Caco-2 (cell line): ENCODE measurements at regions not wholly inside any gene's neighbourhood (a gene's known extent, or its start where the extent isn't known, plus 50 kb on each side); places are given as distances from the start of the nearest gene placed in this dataset.

ENCODE experiments used
- BruUV-seq: library from RNA; stranded (reverse); fragments of 400-500 nt; replicated peaks from 2 replicates; lab custom pipeline; 2021; lab: Mats Ljungman, UMichigan
- CTCF ChIA-PET: fragments of 300-600 bp; sonication (Branson Sonifier 250); formaldehyde crosslinking; loops from one replicate; lab custom pipeline; 2022; ENCODE audit warnings: antibody characterized with exemption; lab: Charles Lee
- POLR2A ChIA-PET: fragments of 300-600 bp; sonication (Branson Sonifier 250); formaldehyde crosslinking; loops from one replicate; lab custom pipeline; 2022; ENCODE audit warnings: antibody characterized with exemption; lab: Charles Lee
- DNase-seq, 2 experiments: peaks; one replicate each; pipeline versions ENCODE4 v3.0.0 to v3.0.0-alpha.2; 2020 to 2022
- H3K27me3 ChIP-seq: replicated peaks from 2 replicates; pipeline ENCODE4 v1.6.0; 2011; ENCODE audit warnings: low read length; ENCODE audit not compliant: control insufficient read depth, insufficient read depth
- H3K36me3 ChIP-seq: 2 replicates; pipeline ENCODE4 v1.5.1; 2011; ENCODE audit warnings: low read length; ENCODE audit not compliant: control insufficient read depth, insufficient read depth
- H3K4me1 ChIP-seq: fragments of 250-450 bp; sonication (Bioruptor Pico); 2 replicates; pipeline ENCODE4 v1.5.1; 2020; ENCODE audit warnings: mild to moderate bottlenecking
- H3K4me3 ChIP-seq: 2 replicates; pipeline ENCODE4 v1.5.1; 2011; ENCODE audit warnings: low read depth, mild to moderate bottlenecking, control low read depth, low read length
- H3K9me3 ChIP-seq: fragments of 250-450 bp; sonication (Bioruptor Pico); 2 replicates; pipeline ENCODE4 v1.5.1; 2020; ENCODE audit warnings: mild to moderate bottlenecking, moderate library complexity
- H3K27ac Mint-ChIP-seq: one replicate; pipeline ENCODE4 v1.8.0; 2022; ENCODE audit warnings: mixed read lengths; ENCODE audit not compliant: unreplicated experiment
- H3K27me3 Mint-ChIP-seq: one replicate; pipeline ENCODE4 v1.8.0; 2022; ENCODE audit warnings: mixed read lengths; ENCODE audit not compliant: insufficient read depth, unreplicated experiment
- H3K36me3 Mint-ChIP-seq: one replicate; pipeline ENCODE4 v1.8.0; 2022; ENCODE audit warnings: mild to moderate bottlenecking, mixed read lengths; ENCODE audit not compliant: insufficient read depth, unreplicated experiment
- H3K4me1 Mint-ChIP-seq: one replicate; pipeline ENCODE4 v1.8.0; 2022; ENCODE audit warnings: low read depth, mixed read lengths; ENCODE audit not compliant: unreplicated experiment
- H3K4me3 Mint-ChIP-seq: one replicate; pipeline ENCODE4 v1.8.0; 2022; ENCODE audit warnings: mild to moderate bottlenecking, moderate library complexity, mixed read lengths; ENCODE audit not compliant: unreplicated experiment
- H3K9me3 Mint-ChIP-seq: one replicate; pipeline ENCODE4 v1.8.0; 2022; ENCODE audit warnings: mixed read lengths; ENCODE audit not compliant: unreplicated experiment
- intact Hi-C: fragments of 100-400 bp; cut with micrococcal nuclease; formaldehyde crosslinking; loops from one replicate; pipeline ENCODE4 v1.10.0; 2022; ENCODE audit not compliant: unreplicated experiment
- TF ChIP-seq, protein P1 (sequence below), 2 experiments: fragments of 200-600 bp in 1 of 2; IDR thresholded peaks; 1 replicate in 1 of 2; 2 replicates in 1 of 2; pipeline versions ENCODE4 v1.5.1 to v1.8.0; 2011 to 2022; ENCODE audit warnings: antibody characterized with exemption in 1 of 2, control low read depth in 1 of 2, inconsistent platforms in 1 of 2, low read depth in 1 of 2, low read length in 1 of 2, mild to moderate bottlenecking in 1 of 2, moderate library complexity in 1 of 2; ENCODE audit not compliant: insufficient read depth in 1 of 2, severe bottlenecking in 1 of 2, unreplicated experiment in 1 of 2

DNA sequence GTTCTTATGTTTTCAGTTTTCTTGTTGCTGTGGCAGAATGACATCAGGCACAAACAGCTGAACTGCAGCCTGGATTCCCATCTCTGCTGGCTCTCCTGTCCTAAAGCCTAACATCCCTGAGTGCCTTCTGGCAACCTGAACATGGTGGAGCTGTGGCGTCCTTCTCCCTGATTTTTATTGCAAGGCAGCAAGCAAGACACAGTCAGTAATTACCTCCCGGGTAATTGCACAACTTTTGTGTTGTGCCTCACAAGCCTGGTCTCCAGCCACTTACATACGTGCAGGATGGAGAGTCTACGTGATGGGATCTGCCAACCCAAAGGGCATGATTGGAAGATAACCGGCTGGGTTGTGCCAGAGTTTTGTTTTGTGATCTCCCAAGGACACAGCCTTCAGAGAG, 116.1 kb upstream of the PARD3 start:
- no peaks in the 10 kb centered on the region for H3K9me3 Mint-ChIP-seq
- H3K36me3 Mint-ChIP-seq = no peaks in the 10 kb centered on the region
- H3K27me3 Mint-ChIP-seq = peaks cover 5% of the 10 kb centered on the region
- ChIA-PET CTCF (no interaction called here), POLR2A (no interaction called here)
- H3K4me1 Mint-ChIP-seq = no peaks in the 10 kb centered on the region
- BruUV-seq = no TSS peak
- H3K27me3 ChIP-seq = no peaks in the 10 kb centered on the region
- no peaks in the 10 kb centered on the region for H3K4me1 ChIP-seq
- intact Hi-C loops = no loop called here
- no peak overlapping the region for H3K27ac Mint-ChIP-seq
- H3K9me3 ChIP-seq = no peaks in the 10 kb centered on the region
- no peaks in the 10 kb centered on the region for H3K36me3 ChIP-seq
- TF ChIP-seq, protein P1, sequence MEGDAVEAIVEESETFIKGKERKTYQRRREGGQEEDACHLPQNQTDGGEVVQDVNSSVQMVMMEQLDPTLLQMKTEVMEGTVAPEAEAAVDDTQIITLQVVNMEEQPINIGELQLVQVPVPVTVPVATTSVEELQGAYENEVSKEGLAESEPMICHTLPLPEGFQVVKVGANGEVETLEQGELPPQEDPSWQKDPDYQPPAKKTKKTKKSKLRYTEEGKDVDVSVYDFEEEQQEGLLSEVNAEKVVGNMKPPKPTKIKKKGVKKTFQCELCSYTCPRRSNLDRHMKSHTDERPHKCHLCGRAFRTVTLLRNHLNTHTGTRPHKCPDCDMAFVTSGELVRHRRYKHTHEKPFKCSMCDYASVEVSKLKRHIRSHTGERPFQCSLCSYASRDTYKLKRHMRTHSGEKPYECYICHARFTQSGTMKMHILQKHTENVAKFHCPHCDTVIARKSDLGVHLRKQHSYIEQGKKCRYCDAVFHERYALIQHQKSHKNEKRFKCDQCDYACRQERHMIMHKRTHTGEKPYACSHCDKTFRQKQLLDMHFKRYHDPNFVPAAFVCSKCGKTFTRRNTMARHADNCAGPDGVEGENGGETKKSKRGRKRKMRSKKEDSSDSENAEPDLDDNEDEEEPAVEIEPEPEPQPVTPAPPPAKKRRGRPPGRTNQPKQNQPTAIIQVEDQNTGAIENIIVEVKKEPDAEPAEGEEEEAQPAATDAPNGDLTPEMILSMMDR (IDR thresholded peaks at IDR 0.05; ENCODE audit: insufficient read depth in 1 of 2, low read depth in 1 of 2, low read length in 1 of 2, severe bottlenecking in 1 of 2, unreplicated experiment in 1 of 2) = no peak
- H3K4me3 ChIP-seq = no peak overlapping the region
- no peak overlapping the region for H3K4me3 Mint-ChIP-seq
- no peak for DNase-seq

DNA sequence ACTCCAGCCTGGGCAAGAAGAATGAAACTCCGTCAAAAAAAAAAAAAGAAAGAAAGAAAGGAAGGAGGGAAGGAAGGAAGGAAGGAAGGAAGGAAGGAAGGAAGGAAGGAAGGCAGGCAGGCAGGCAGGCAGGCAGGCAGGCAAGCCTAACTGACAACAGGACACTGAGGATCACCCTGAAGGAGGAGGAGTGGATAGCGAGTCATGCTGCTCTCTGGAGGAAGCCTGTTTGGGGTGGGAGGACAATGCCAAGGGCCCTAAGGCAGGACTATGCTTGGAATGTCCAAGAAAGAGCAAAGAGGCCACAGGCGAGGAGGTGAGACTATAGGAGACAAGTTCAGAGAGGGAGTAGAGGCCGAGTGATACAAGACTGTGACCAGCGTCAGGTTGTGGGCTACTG, 107.0 kb upstream of the PARD3 start:
- TF ChIP-seq, protein P1 (IDR thresholded peaks at IDR 0.05; ENCODE audit: insufficient read depth in 1 of 2, low read depth in 1 of 2, low read length in 1 of 2, severe bottlenecking in 1 of 2, unreplicated experiment in 1 of 2) = no peak
- Histone ChIP-seq H3K4me1 (no peaks in the 10 kb centered on the region; the same call in 1 of the 2 replicates), H3K4me3 (no peak overlapping the region), H3K27me3 (no peaks in the 10 kb centered on the region; the same call in 1 of the 2 replicates), H3K9me3 (peaks cover 19% of the 10 kb centered on the region), H3K36me3 (no peaks in the 10 kb centered on the region)
- BruUV-seq = no TSS peak
- POLR2A ChIA-PET = no interaction called here
- intact Hi-C loops = no loop called here
- Mint-ChIP-seq H3K9me3 (peaks cover 20% of the 10 kb centered on the region), H3K4me1 (peaks cover 16% of the 10 kb centered on the region), H3K4me3 (no peak overlapping the region), H3K36me3 (no peaks in the 10 kb centered on the region), H3K27me3 (peaks cover 2% of the 10 kb centered on the region), H3K27ac (no peak overlapping the region)
- DNase-seq = no peak
- CTCF ChIA-PET = no interaction called here

DNA sequence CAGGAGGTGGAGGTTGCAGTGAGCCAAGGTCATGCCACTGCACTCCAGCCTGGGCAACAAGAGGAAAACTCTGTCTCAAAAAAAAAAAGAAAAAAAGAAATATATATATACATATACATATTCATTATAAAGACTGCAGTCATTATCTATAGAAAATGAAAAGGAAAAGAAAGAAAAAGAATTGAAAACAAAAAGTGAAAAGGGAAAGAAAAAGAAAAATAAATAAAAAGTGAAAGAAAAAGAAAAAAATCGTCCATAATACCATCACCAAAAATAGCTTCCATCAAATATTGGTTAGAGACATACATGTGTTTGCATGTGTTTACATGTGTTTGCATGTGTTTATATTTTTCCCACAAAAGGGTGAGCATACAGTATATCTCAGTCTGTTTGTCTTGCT, 105.5 kb upstream of the PARD3 start:
- Mint-ChIP-seq H3K4me3 (no peak overlapping the region), H3K27me3 (peaks cover 2% of the 10 kb centered on the region), H3K9me3 (peaks cover 20% of the 10 kb centered on the region), H3K4me1 (peaks cover 16% of the 10 kb centered on the region), H3K36me3 (no peaks in the 10 kb centered on the region), H3K27ac (no peak overlapping the region)
- Histone ChIP-seq H3K4me1 (no peaks in the 10 kb centered on the region; the same call in 1 of the 2 replicates), H3K36me3 (no peaks in the 10 kb centered on the region), H3K4me3 (no peak overlapping the region), H3K9me3 (peaks cover 19% of the 10 kb centered on the region), H3K27me3 (no peaks in the 10 kb centered on the region; the same call in 1 of the 2 replicates)
- intact Hi-C loops = no loop called here
- TF ChIP-seq, protein P1 (IDR thresholded peaks at IDR 0.05; ENCODE audit: insufficient read depth in 1 of 2, low read depth in 1 of 2, low read length in 1 of 2, severe bottlenecking in 1 of 2, unreplicated experiment in 1 of 2) = no peak
- DNase-seq = no peak
- BruUV-seq = no TSS peak
- CTCF ChIA-PET = no interaction called here
- POLR2A ChIA-PET = no interaction called here
